IPS-18a (cell line): ENCODE measurements at regions not wholly inside any gene's neighbourhood (a gene's known extent, or its start where the extent isn't known, plus 50 kb on each side); places are given as distances from the start of the nearest gene placed in this dataset.

Experiments
- H3K27ac ChIP-seq: one replicate; pipeline ENCODE4 v1.5.1; 2013; ENCODE audit warnings: low read length
- H3K27me3 ChIP-seq: one replicate; pipeline ENCODE4 v1.6.1; 2013; ENCODE audit warnings: mild to moderate bottlenecking, low read length; ENCODE audit not compliant: control insufficient read depth, insufficient read depth
- H3K36me3 ChIP-seq: one replicate; pipeline ENCODE4 v1.6.1; 2013; ENCODE audit warnings: low read depth, low read length; ENCODE audit not compliant: control insufficient read depth
- H3K4me1 ChIP-seq: one replicate; pipeline ENCODE4 v1.6.1; 2013; ENCODE audit warnings: low read depth, low read length; ENCODE audit not compliant: control insufficient read depth
- H3K4me3 ChIP-seq: one replicate; pipeline ENCODE4 v1.5.1; 2013; ENCODE audit warnings: low read length
- H3K9ac ChIP-seq: one replicate; pipeline ENCODE4 v1.6.1; 2013; ENCODE audit warnings: mild to moderate bottlenecking, low read length, moderate library complexity
- H3K9me3 ChIP-seq: one replicate; pipeline ENCODE4 v1.6.1; 2013; ENCODE audit warnings: low read depth, low read length; ENCODE audit not compliant: control insufficient read depth

DNA sequence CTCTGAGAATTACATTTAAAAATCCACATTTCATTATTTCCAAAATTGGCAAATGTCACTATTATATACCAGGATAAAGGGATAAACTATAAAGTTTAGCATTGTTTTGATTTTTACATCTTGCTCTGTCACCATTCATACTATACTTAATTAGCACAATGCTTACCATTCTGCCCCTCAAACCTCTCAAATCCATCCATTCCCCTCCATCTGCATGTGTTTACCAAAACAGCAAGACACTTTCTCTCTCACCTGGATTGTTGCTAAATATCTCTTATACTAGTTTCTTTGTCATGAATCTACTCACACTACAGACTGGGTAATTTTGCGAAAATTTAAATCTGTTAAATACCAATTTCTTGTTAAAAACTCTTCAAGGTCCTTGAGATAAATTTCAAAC is 496.1 kb downstream of the NR4A2 start:
- no peak overlapping the region for H3K27ac ChIP-seq

GRCh38 chr2:155830817-155831579 is 501.5 kb downstream of the NR4A2 start:
- no peak overlapping the region for H3K9ac ChIP-seq
- H3K4me3 ChIP-seq = no peak overlapping the region
- no peaks in the 10 kb centered on the region for H3K27me3 ChIP-seq
- no peak overlapping the region for H3K27ac ChIP-seq
- H3K4me1 ChIP-seq = peaks cover 5% of the 10 kb centered on the region
- no peaks in the 10 kb centered on the region for H3K36me3 ChIP-seq
- H3K9me3 ChIP-seq = no peaks in the 10 kb centered on the region

More for the DNA sequence above, 496.1 kb downstream of the NR4A2 start:
- H3K4me3 ChIP-seq = no peak overlapping the region
- no peaks in the 10 kb centered on the region for H3K27me3 ChIP-seq
- no peak overlapping the region for H3K9ac ChIP-seq
- H3K9me3 ChIP-seq = no peaks in the 10 kb centered on the region
- H3K4me1 ChIP-seq = peaks cover 25% of the 10 kb centered on the region
- no peaks in the 10 kb centered on the region for H3K36me3 ChIP-seq

GRCh38 chr2:155830351-155830750 is 502.2 kb downstream of the NR4A2 start:
- no peaks in the 10 kb centered on the region for H3K36me3 ChIP-seq

GRCh38 chr2:155825876-155826275 is 506.6 kb downstream of the NR4A2 start:
- no peak overlapping the region for H3K9ac ChIP-seq
- no peaks in the 10 kb centered on the region for H3K4me1 ChIP-seq
- no peak overlapping the region for H3K27ac ChIP-seq
- H3K4me3 ChIP-seq = no peak overlapping the region
- H3K36me3 ChIP-seq = no peaks in the 10 kb centered on the region
- no peaks in the 10 kb centered on the region for H3K9me3 ChIP-seq
- no peaks in the 10 kb centered on the region for H3K27me3 ChIP-seq

More at GRCh38 chr2:155830351-155830750, 502.2 kb downstream of the NR4A2 start:
- Histone ChIP-seq H3K27ac (no peak overlapping the region), H3K9ac (no peak overlapping the region), H3K27me3 (no peaks in the 10 kb centered on the region), H3K4me1 (no peaks in the 10 kb centered on the region), H3K9me3 (no peaks in the 10 kb centered on the region), H3K4me3 (no peak overlapping the region)

DNA sequence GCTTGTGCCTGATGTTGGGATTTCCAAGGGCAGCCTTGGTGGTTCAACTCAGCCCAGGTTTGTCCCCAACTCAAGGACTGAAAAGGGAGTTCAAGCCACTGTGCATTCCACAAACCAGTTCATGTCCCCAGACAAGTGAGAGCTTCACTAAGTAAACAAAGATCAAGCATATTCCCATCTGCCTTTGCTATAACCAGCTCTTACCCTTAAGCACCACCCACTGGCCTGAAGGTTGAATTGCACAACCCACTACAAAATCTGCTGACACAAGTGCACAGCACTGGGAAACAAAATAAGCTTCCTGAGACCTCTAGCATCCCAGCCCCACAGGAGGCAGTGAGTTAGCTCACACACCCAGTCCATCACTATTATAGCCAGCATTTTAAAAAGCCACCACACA is 516.7 kb downstream of the NR4A2 start:
- Histone ChIP-seq H3K27me3 (no peaks in the 10 kb centered on the region), H3K36me3 (no peaks in the 10 kb centered on the region), H3K27ac (no peak overlapping the region), H3K4me3 (no peak overlapping the region), H3K4me1 (no peaks in the 10 kb centered on the region), H3K9ac (no peak overlapping the region), H3K9me3 (peaks cover 6% of the 10 kb centered on the region)

DNA sequence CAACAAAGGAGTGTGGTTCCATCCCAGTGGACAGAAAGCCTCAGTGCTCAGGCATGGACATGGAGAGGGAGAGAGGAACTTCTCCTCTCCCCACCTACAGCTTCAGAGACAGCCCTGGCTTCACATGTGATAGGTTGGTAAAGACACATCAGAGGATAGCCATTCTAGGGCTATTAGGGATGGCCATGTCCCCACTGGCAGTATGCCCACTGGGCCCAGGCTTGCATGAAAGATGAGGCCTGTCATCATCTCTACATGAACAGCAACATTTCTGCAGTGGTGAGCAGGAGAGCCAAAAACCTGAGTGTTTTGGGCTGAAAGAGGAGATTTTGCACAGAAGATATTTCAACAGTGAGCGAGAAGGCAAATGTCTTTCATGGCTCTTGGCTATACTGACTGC is 517.2 kb downstream of the NR4A2 start:
- Histone ChIP-seq H3K36me3 (no peaks in the 10 kb centered on the region), H3K4me3 (no peak overlapping the region), H3K27ac (no peak overlapping the region), H3K9me3 (peaks cover 6% of the 10 kb centered on the region), H3K4me1 (no peaks in the 10 kb centered on the region), H3K9ac (no peak overlapping the region), H3K27me3 (no peaks in the 10 kb centered on the region)

- no peak overlapping the region for H3K27ac ChIP-seq
- H3K9ac ChIP-seq = no peak overlapping the region
- H3K9me3 ChIP-seq = no peaks in the 10 kb centered on the region
- no peak overlapping the region for H3K4me3 ChIP-seq
- H3K36me3 ChIP-seq = no peaks in the 10 kb centered on the region
- no peaks in the 10 kb centered on the region for H3K27me3 ChIP-seq
- no peaks in the 10 kb centered on the region for H3K4me1 ChIP-seq
These were observed 522.1 kb downstream of the NR4A2 start for GRCh38 chr2:155810411-155810810.

- H3K36me3 ChIP-seq = no peaks in the 10 kb centered on the region
- H3K9ac ChIP-seq = no peak overlapping the region
- no peaks in the 10 kb centered on the region for H3K27me3 ChIP-seq
- H3K27ac ChIP-seq = no peak overlapping the region
- no peak overlapping the region for H3K4me3 ChIP-seq
- H3K4me1 ChIP-seq = no peaks in the 10 kb centered on the region
- H3K9me3 ChIP-seq = no peaks in the 10 kb centered on the region
These were observed 529.6 kb downstream of the NR4A2 start for GRCh38 chr2:155802888-155803287.

GRCh38 chr2:155792666-155793065 is 539.9 kb downstream of the NR4A2 start:
- Histone ChIP-seq H3K36me3 (no peaks in the 10 kb centered on the region), H3K4me3 (no peak overlapping the region), H3K9ac (no peak overlapping the region), H3K4me1 (no peaks in the 10 kb centered on the region), H3K9me3 (peaks cover 18% of the 10 kb centered on the region), H3K27me3 (no peaks in the 10 kb centered on the region), H3K27ac (no peak overlapping the region)

- Histone ChIP-seq H3K27me3 (no peaks in the 10 kb centered on the region), H3K4me1 (no peaks in the 10 kb centered on the region), H3K9me3 (no peaks in the 10 kb centered on the region), H3K4me3 (no peak overlapping the region), H3K9ac (no peak overlapping the region), H3K27ac (no peak overlapping the region), H3K36me3 (no peaks in the 10 kb centered on the region)
These were observed 562.0 kb downstream of the NR4A2 start for GRCh38 chr2:155770516-155770915.

GRCh38 chr2:155766342-155767115 is 566.0 kb downstream of the NR4A2 start:
- Histone ChIP-seq H3K27me3 (no peaks in the 10 kb centered on the region), H3K4me1 (no peaks in the 10 kb centered on the region), H3K4me3 (no peak overlapping the region), H3K27ac (no peak overlapping the region), H3K9ac (no peak overlapping the region), H3K36me3 (no peaks in the 10 kb centered on the region), H3K9me3 (no peaks in the 10 kb centered on the region)

- H3K9me3 ChIP-seq = no peaks in the 10 kb centered on the region
- no peaks in the 10 kb centered on the region for H3K27me3 ChIP-seq
- H3K4me1 ChIP-seq = no peaks in the 10 kb centered on the region
- H3K27ac ChIP-seq = no peak overlapping the region
- H3K4me3 ChIP-seq = no peak overlapping the region
- H3K9ac ChIP-seq = no peak overlapping the region
- no peaks in the 10 kb centered on the region for H3K36me3 ChIP-seq
These were observed 577.0 kb downstream of the NR4A2 start for GRCh38 chr2:155755481-155755880.
